ENCODE measurements at regions not wholly inside any gene's neighbourhood (a gene's known extent, or its start where the extent isn't known, plus 50 kb on each side); places are given as distances from the start of the nearest gene placed in this dataset.

- no peaks in the 10 kb centered on the region for H3K9me3 Mint-ChIP-seq
- no peak overlapping the region for H3K27ac Mint-ChIP-seq
- no peaks in the 10 kb centered on the region for H3K4me1 Mint-ChIP-seq
- ATAC-seq (ENCODE audit: low read depth) (no peak), DNase-seq (no peak)
- no peaks in the 10 kb centered on the region for H3K36me3 Mint-ChIP-seq
- no peaks in the 10 kb centered on the region for H3K27me3 Mint-ChIP-seq
- POLR2A ChIA-PET, result no interaction called here
- H3K4me3 Mint-ChIP-seq, result no peak overlapping the region
Observed at GRCh38 chr5:84817953-84818352, 433.3 kb upstream of the EDIL3 start.

- no peak overlapping the region for H3K4me3 Mint-ChIP-seq
Observed at GRCh38 chr5:84816746-84817547, 432.3 kb upstream of the EDIL3 start.

GRCh38 chr5:84816160-84816559 lies 431.5 kb upstream of the EDIL3 start:
- H3K27ac Mint-ChIP-seq, result no peak overlapping the region
- no peak overlapping the region for H3K4me3 Mint-ChIP-seq
- no peaks in the 10 kb centered on the region for H3K4me1 Mint-ChIP-seq
- POLR2A ChIA-PET, result no interaction called here
- DNase-seq (no peak), ATAC-seq (ENCODE audit: low read depth) (no peak)
- H3K9me3 Mint-ChIP-seq, result no peaks in the 10 kb centered on the region
- H3K36me3 Mint-ChIP-seq, result no peaks in the 10 kb centered on the region
- no peaks in the 10 kb centered on the region for H3K27me3 Mint-ChIP-seq

More at GRCh38 chr5:84816746-84817547, 432.3 kb upstream of the EDIL3 start:
- ATAC-seq (ENCODE audit: low read depth) (no peak), DNase-seq (no peak)
- Mint-ChIP-seq H3K27me3 (no peaks in the 10 kb centered on the region), H3K27ac (no peak overlapping the region), H3K9me3 (no peaks in the 10 kb centered on the region), H3K36me3 (no peaks in the 10 kb centered on the region), H3K4me1 (no peaks in the 10 kb centered on the region)
- POLR2A ChIA-PET, result no interaction called here

GRCh38 chr5:84805473-84805872 lies 420.8 kb upstream of the EDIL3 start:
- DNase-seq (no peak), ATAC-seq (ENCODE audit: low read depth) (no peak)
- Mint-ChIP-seq H3K9me3 (peaks cover 2% of the 10 kb centered on the region), H3K27ac (no peak overlapping the region), H3K36me3 (no peaks in the 10 kb centered on the region), H3K27me3 (no peaks in the 10 kb centered on the region), H3K4me3 (no peak overlapping the region), H3K4me1 (no peaks in the 10 kb centered on the region)
- POLR2A ChIA-PET, result no interaction called here

GRCh38 chr5:84796399-84796798 lies 411.7 kb upstream of the EDIL3 start:
- POLR2A ChIA-PET, result no interaction called here

GRCh38 chr5:84794486-84795035 lies 409.9 kb upstream of the EDIL3 start:
- no peaks in the 10 kb centered on the region for H3K4me1 Mint-ChIP-seq

More at GRCh38 chr5:84796399-84796798, 411.7 kb upstream of the EDIL3 start:
- Mint-ChIP-seq H3K36me3 (no peaks in the 10 kb centered on the region), H3K4me3 (no peak overlapping the region), H3K27me3 (no peaks in the 10 kb centered on the region), H3K4me1 (no peaks in the 10 kb centered on the region), H3K9me3 (no peaks in the 10 kb centered on the region), H3K27ac (no peak overlapping the region)
- no peak for DNase-seq
- no peak for ATAC-seq (ENCODE audit: low read depth)

GRCh38 chr5:84791730-84792129 lies 407.1 kb upstream of the EDIL3 start:
- DNase-seq, result no peak
- Mint-ChIP-seq H3K4me1 (no peaks in the 10 kb centered on the region), H3K9me3 (no peaks in the 10 kb centered on the region), H3K27ac (no peak overlapping the region), H3K4me3 (no peak overlapping the region), H3K36me3 (no peaks in the 10 kb centered on the region), H3K27me3 (no peaks in the 10 kb centered on the region)
- no peak for ATAC-seq (ENCODE audit: low read depth)
- POLR2A ChIA-PET, result no interaction called here

More at GRCh38 chr5:84794486-84795035, 409.9 kb upstream of the EDIL3 start:
- ATAC-seq (ENCODE audit: low read depth) (no peak), DNase-seq (no peak)
- Mint-ChIP-seq H3K9me3 (no peaks in the 10 kb centered on the region), H3K4me3 (no peak overlapping the region), H3K27me3 (no peaks in the 10 kb centered on the region), H3K27ac (no peak overlapping the region), H3K36me3 (no peaks in the 10 kb centered on the region)
- POLR2A ChIA-PET, result no interaction called here

GRCh38 chr5:84791138-84791537 lies 406.5 kb upstream of the EDIL3 start:
- no peak overlapping the region for H3K4me3 Mint-ChIP-seq
- ATAC-seq (ENCODE audit: low read depth) (no peak), DNase-seq (no peak)
- no peaks in the 10 kb centered on the region for H3K27me3 Mint-ChIP-seq
- no peaks in the 10 kb centered on the region for H3K4me1 Mint-ChIP-seq
- no peaks in the 10 kb centered on the region for H3K36me3 Mint-ChIP-seq
- POLR2A ChIA-PET, result no interaction called here
- H3K9me3 Mint-ChIP-seq, result no peaks in the 10 kb centered on the region
- H3K27ac Mint-ChIP-seq, result no peak overlapping the region

- Mint-ChIP-seq H3K27me3 (no peaks in the 10 kb centered on the region), H3K4me1 (no peaks in the 10 kb centered on the region)
Observed at GRCh38 chr5:84790406-84790805, 405.7 kb upstream of the EDIL3 start.

GRCh38 chr5:84783003-84783402 lies 398.3 kb upstream of the EDIL3 start:
- POLR2A ChIA-PET, result no interaction called here
- H3K36me3 Mint-ChIP-seq, result no peaks in the 10 kb centered on the region

More at GRCh38 chr5:84790406-84790805, 405.7 kb upstream of the EDIL3 start:
- no peak overlapping the region for H3K4me3 Mint-ChIP-seq
- DNase-seq, result no peak
- no peaks in the 10 kb centered on the region for H3K9me3 Mint-ChIP-seq
- no peaks in the 10 kb centered on the region for H3K36me3 Mint-ChIP-seq
- ATAC-seq (ENCODE audit: low read depth), result no peak
- H3K27ac Mint-ChIP-seq, result no peak overlapping the region
- POLR2A ChIA-PET, result no interaction called here

GRCh38 chr5:84779186-84779585 lies 394.5 kb upstream of the EDIL3 start:
- no peaks in the 10 kb centered on the region for H3K9me3 Mint-ChIP-seq
- no peak for DNase-seq
- H3K4me3 Mint-ChIP-seq, result no peak overlapping the region
- H3K27me3 Mint-ChIP-seq, result no peaks in the 10 kb centered on the region
- H3K4me1 Mint-ChIP-seq, result no peaks in the 10 kb centered on the region
- no peaks in the 10 kb centered on the region for H3K36me3 Mint-ChIP-seq
- POLR2A ChIA-PET, result no interaction called here
- no peak for ATAC-seq (ENCODE audit: low read depth)
- H3K27ac Mint-ChIP-seq, result no peak overlapping the region

More at GRCh38 chr5:84783003-84783402, 398.3 kb upstream of the EDIL3 start:
- H3K4me1 Mint-ChIP-seq, result no peaks in the 10 kb centered on the region
- H3K27me3 Mint-ChIP-seq, result no peaks in the 10 kb centered on the region
- H3K4me3 Mint-ChIP-seq, result no peak overlapping the region
- no peak overlapping the region for H3K27ac Mint-ChIP-seq
- DNase-seq (no peak), ATAC-seq (ENCODE audit: low read depth) (no peak)
- H3K9me3 Mint-ChIP-seq, result no peaks in the 10 kb centered on the region

- Mint-ChIP-seq H3K27ac (no peak overlapping the region), H3K4me1 (no peaks in the 10 kb centered on the region), H3K9me3 (no peaks in the 10 kb centered on the region), H3K36me3 (no peaks in the 10 kb centered on the region), H3K27me3 (no peaks in the 10 kb centered on the region), H3K4me3 (no peak overlapping the region)
- POLR2A ChIA-PET, result no interaction called here
- ATAC-seq (ENCODE audit: low read depth) (no peak), DNase-seq (no peak)
Observed at GRCh38 chr5:84764227-84764626, 379.5 kb upstream of the EDIL3 start.

GRCh38 chr5:84758008-84758407 lies 373.3 kb upstream of the EDIL3 start:
- Mint-ChIP-seq H3K27ac (no peak overlapping the region), H3K4me3 (no peak overlapping the region), H3K27me3 (no peaks in the 10 kb centered on the region), H3K9me3 (no peaks in the 10 kb centered on the region), H3K36me3 (no peaks in the 10 kb centered on the region), H3K4me1 (no peaks in the 10 kb centered on the region)
- DNase-seq (no peak), ATAC-seq (ENCODE audit: low read depth) (no peak)
- POLR2A ChIA-PET, result no interaction called here

- Mint-ChIP-seq H3K9me3 (no peaks in the 10 kb centered on the region), H3K4me1 (no peaks in the 10 kb centered on the region), H3K27ac (no peak overlapping the region), H3K27me3 (no peaks in the 10 kb centered on the region), H3K36me3 (no peaks in the 10 kb centered on the region), H3K4me3 (no peak overlapping the region)
- DNase-seq (no peak), ATAC-seq (ENCODE audit: low read depth) (no peak)
- POLR2A ChIA-PET, result no interaction called here
Observed at GRCh38 chr5:84752780-84753179, 368.1 kb upstream of the EDIL3 start.
